ENCODE measurements at regions not wholly inside any gene's neighbourhood (a gene's known extent, or its start where the extent isn't known, plus 50 kb on each side); places are given as distances from the start of the nearest gene placed in this dataset.

DNA sequence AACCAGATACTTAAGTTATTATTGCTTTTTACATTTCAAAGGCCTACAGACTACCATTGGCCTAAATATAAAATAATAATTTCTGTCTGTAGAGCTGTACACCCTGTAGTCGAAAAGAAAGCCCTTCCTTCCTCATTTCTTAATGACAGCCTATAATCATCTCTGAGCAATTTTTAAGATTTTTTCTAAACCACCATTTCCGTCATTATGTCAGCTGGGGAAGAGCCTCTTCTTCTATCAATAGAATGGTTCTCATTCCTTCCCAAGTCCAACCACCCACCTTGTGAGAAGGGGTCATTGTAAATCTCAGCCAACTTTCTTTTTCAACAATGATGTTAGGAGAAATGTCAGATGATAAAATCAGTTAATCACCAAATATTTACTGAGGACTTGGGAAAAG, 91.8 kb downstream of the PLEKHG1 start:
- TF ChIP-seq, protein P1, sequence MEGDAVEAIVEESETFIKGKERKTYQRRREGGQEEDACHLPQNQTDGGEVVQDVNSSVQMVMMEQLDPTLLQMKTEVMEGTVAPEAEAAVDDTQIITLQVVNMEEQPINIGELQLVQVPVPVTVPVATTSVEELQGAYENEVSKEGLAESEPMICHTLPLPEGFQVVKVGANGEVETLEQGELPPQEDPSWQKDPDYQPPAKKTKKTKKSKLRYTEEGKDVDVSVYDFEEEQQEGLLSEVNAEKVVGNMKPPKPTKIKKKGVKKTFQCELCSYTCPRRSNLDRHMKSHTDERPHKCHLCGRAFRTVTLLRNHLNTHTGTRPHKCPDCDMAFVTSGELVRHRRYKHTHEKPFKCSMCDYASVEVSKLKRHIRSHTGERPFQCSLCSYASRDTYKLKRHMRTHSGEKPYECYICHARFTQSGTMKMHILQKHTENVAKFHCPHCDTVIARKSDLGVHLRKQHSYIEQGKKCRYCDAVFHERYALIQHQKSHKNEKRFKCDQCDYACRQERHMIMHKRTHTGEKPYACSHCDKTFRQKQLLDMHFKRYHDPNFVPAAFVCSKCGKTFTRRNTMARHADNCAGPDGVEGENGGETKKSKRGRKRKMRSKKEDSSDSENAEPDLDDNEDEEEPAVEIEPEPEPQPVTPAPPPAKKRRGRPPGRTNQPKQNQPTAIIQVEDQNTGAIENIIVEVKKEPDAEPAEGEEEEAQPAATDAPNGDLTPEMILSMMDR (conservative IDR thresholded peaks at IDR 0.05; ENCODE audit: low read depth, low read length): no peak
- TF ChIP-seq EZH2phosphoT487 (IDR thresholded peaks at IDR 0.05; ENCODE audit: borderline replicate concordance, low read length) (no peak), EZH2 (IDR thresholded peaks at IDR 0.05; ENCODE audit: low read length, unreplicated experiment) (no peak)

Data from PC-3 (cell line).